Neuronal stem cell (in vitro differentiated cells): ENCODE measurements at regions not wholly inside any gene's neighbourhood (a gene's known extent, or its start where the extent isn't known, plus 50 kb on each side); places are given as distances from the start of the nearest gene placed in this dataset.

Source experiments
- DNase-seq: peaks from one replicate; pipeline ENCODE4 v3.0.0-alpha.2; 2013; ENCODE audit warnings: low spot score
- H2AFZ ChIP-seq: one replicate; pipeline ENCODE4 v1.6.1; 2013; ENCODE audit warnings: mild to moderate bottlenecking, low read length, inconsistent platforms
- H2AK5ac ChIP-seq: 2 replicates; pipeline ENCODE4 v1.6.1; 2013; ENCODE audit warnings: low read depth, mild to moderate bottlenecking, inconsistent platforms, low read length, moderate library complexity, mixed read lengths
- H2BK120ac ChIP-seq: 2 replicates; pipeline ENCODE4 v1.6.1; 2013; ENCODE audit warnings: low read depth, mild to moderate bottlenecking, inconsistent platforms, low read length, moderate library complexity, mixed read lengths
- H2BK12ac ChIP-seq: one replicate; pipeline ENCODE4 v1.6.1; 2013; ENCODE audit warnings: low read length, inconsistent platforms
- H2BK15ac ChIP-seq: 2 replicates; pipeline ENCODE4 v1.6.1; 2013; ENCODE audit warnings: mild to moderate bottlenecking, low read length, inconsistent platforms, mixed read lengths
- H2BK5ac ChIP-seq: one replicate; pipeline ENCODE4 v1.6.1; 2013; ENCODE audit warnings: inconsistent platforms, mild to moderate bottlenecking, low read length, moderate library complexity
- H3K14ac ChIP-seq: one replicate; pipeline ENCODE4 v1.6.1; 2013; ENCODE audit warnings: low read length, inconsistent platforms
- H3K18ac ChIP-seq: 2 replicates; pipeline ENCODE4 v1.6.1; 2013; ENCODE audit warnings: low read length, inconsistent platforms
- H3K23ac ChIP-seq: 2 replicates; pipeline ENCODE4 v1.6.1; 2013; ENCODE audit warnings: low read depth, mild to moderate bottlenecking, mixed read lengths, low read length, inconsistent platforms; ENCODE audit not compliant: poor library complexity
- H3K27ac ChIP-seq: replicated peaks from 3 replicates; pipeline ENCODE4 v1.5.1; 2013; ENCODE audit warnings: low read length, inconsistent platforms
- H3K27me3 ChIP-seq, 3 experiments: 2 replicates each; pipeline ENCODE4 v1.6.1; 2013; ENCODE audit warnings: low read length in 3 of 3, mild to moderate bottlenecking in 2 of 3, inconsistent platforms in 1 of 3, low read depth in 1 of 3, mixed read lengths in 1 of 3, moderate library complexity in 1 of 3; ENCODE audit not compliant: control insufficient read depth in 3 of 3, insufficient read depth in 3 of 3
- H3K36me3 ChIP-seq, 2 donors: replicated peaks in 1 of 2; 2 replicates each; pipeline ENCODE4 v1.6.1; 2013; ENCODE audit warnings: low read length in 2 of 2; ENCODE audit not compliant: control insufficient read depth in 2 of 2, insufficient read depth in 2 of 2
- H3K4ac ChIP-seq: 2 replicates; pipeline ENCODE4 v1.6.1; 2013; ENCODE audit warnings: inconsistent platforms, mild to moderate bottlenecking, low read length, moderate library complexity
- H3K4me1 ChIP-seq, 2 donors: 1 replicate in 1 of 2; 2 replicates in 1 of 2; pipeline ENCODE4 v1.6.1; 2013; ENCODE audit warnings: low read length in 2 of 2, low read depth in 1 of 2; ENCODE audit not compliant: control insufficient read depth in 2 of 2, insufficient read depth in 1 of 2
- H3K4me2 ChIP-seq: one replicate; pipeline ENCODE4 v1.6.1; 2013; ENCODE audit warnings: mild to moderate bottlenecking, low read length, inconsistent platforms; ENCODE audit not compliant: insufficient read depth, poor library complexity, severe bottlenecking
- H3K4me3 ChIP-seq, 2 donors: 2 replicates each; pipeline ENCODE4 v1.5.1; 2013; ENCODE audit warnings: low read length in 2 of 2, mild to moderate bottlenecking in 2 of 2, inconsistent platforms in 1 of 2, moderate library complexity in 1 of 2
- H3K79me1 ChIP-seq: one replicate; pipeline ENCODE4 v1.6.1; 2013; ENCODE audit warnings: low read depth, mild to moderate bottlenecking, inconsistent platforms, low read length, moderate library complexity
- H3K9ac ChIP-seq: one replicate; pipeline ENCODE4 v1.6.1; 2013; ENCODE audit warnings: mild to moderate bottlenecking, low read depth, low read length, inconsistent platforms; ENCODE audit not compliant: poor library complexity
- H3K9me3 ChIP-seq, 2 donors: replicated peaks in 1 of 2; 2 replicates each; pipeline versions ENCODE3 to v1.6.1; 2013; ENCODE audit warnings: low read length in 2 of 2, mild to moderate bottlenecking in 2 of 2, inconsistent platforms in 1 of 2, low read depth in 1 of 2, mixed read lengths in 1 of 2, moderate library complexity in 1 of 2; ENCODE audit not compliant: control insufficient read depth in 2 of 2, insufficient read depth in 1 of 2
- H4K8ac ChIP-seq: one replicate; pipeline ENCODE4 v1.6.1; 2013; ENCODE audit warnings: low read depth, mild to moderate bottlenecking, inconsistent platforms, low read length, moderate library complexity
- H4K91ac ChIP-seq: one replicate; pipeline ENCODE4 v1.6.1; 2013; ENCODE audit warnings: low read length, low read depth, mild to moderate bottlenecking, inconsistent platforms; ENCODE audit not compliant: poor library complexity
- WGBS, 2 donors: extraction: QIAGEN DNeasy Blood & Tissue Kit; methylation state at CpG; one replicate each; pipeline ENCODE4 v1.1.7; 2013; ENCODE audit warnings: missing lambda C conversion rate in 2 of 2, mixed read lengths in 1 of 2; ENCODE audit not compliant: insufficient read length in 2 of 2, insufficient replicate concordance in 1 of 2; ENCODE audit errors: extremely low coverage in 2 of 2; 5-methylcytosine and 5-hydroxymethylcytosine counted together

DNA sequence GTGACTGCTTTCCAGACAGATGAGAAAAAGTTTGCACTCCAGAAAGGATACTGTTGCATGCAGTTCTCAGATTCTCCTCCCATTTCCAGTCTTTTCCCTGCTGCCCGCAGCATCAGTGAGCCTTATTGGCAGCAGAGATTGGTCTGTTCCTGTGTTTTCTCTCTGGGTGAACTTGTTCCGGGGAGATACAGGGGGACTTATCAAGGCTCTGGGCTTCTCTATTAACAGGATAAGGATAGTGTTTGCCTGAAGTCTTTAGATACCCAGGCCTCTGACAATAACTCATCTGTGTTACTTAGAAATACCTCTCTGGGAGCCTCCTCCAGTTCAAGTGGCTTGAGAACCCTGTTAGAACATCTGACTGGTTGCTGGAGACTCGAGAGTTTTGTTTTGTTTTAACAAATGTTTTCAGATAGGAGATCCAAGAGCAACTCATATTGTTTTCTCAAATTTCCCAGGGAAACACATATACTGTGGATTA, 154.7 kb downstream of the BLID start:
- no peak overlapping the region for H2BK5ac ChIP-seq
- no peak overlapping the region for H3K4me2 ChIP-seq
- H3K14ac ChIP-seq, result no peak overlapping the region
- no peak overlapping the region for H3K9ac ChIP-seq
- H2BK120ac ChIP-seq, result no peak overlapping the region
- no peak overlapping the region for H2AK5ac ChIP-seq
- no peaks in the 10 kb centered on the region for H3K27me3 ChIP-seq
- WGBS, 2 donors, result no CpG with 5 or more reads among the region's 3 CpGs
- H3K23ac ChIP-seq, result no peak overlapping the region
- H3K4me3 ChIP-seq, result no peak overlapping the region
- no peaks in the 10 kb centered on the region for H3K9me3 ChIP-seq
- no peak overlapping the region for H4K91ac ChIP-seq
- no peaks in the 10 kb centered on the region for H3K4me1 ChIP-seq
- H2AFZ ChIP-seq, result no peak overlapping the region
- H3K36me3 ChIP-seq, result no peaks in the 10 kb centered on the region
- no peak overlapping the region for H4K8ac ChIP-seq
- H2BK12ac ChIP-seq, result no peak overlapping the region
- H2BK15ac ChIP-seq, result no peak overlapping the region
- H3K79me1 ChIP-seq, result no peaks in the 10 kb centered on the region
- H3K4ac ChIP-seq, result no peak overlapping the region
- no peak for DNase-seq
- H3K27ac ChIP-seq, result no peak overlapping the region
- no peak overlapping the region for H3K18ac ChIP-seq

GRCh38 chr11:121958971-121959325, 157.1 kb downstream of the BLID start:
- Histone ChIP-seq H4K8ac (no peak overlapping the region), H2AK5ac (no peak overlapping the region), H2AFZ (no peak overlapping the region), H3K9me3 (no peaks in the 10 kb centered on the region), H3K4ac (no peak overlapping the region), H3K4me3 (no peak overlapping the region), H4K91ac (no peak overlapping the region), H3K18ac (no peak overlapping the region), H3K14ac (no peak overlapping the region), H2BK12ac (no peak overlapping the region), H3K4me1 (no peaks in the 10 kb centered on the region), H3K79me1 (no peaks in the 10 kb centered on the region), H3K4me2 (no peak overlapping the region), H3K9ac (no peak overlapping the region), H3K27ac (no peak overlapping the region), H2BK5ac (no peak overlapping the region), H2BK120ac (no peak overlapping the region), H3K36me3 (no peaks in the 10 kb centered on the region), H3K27me3 (no peaks in the 10 kb centered on the region), H2BK15ac (no peak overlapping the region), H3K23ac (no peak overlapping the region)
- WGBS, 2 donors, result 100% methylated on average over 1 of the region's 5 CpGs; no CpG with 5 or more reads in 1 of the 2 donors
- DNase-seq, result no peak

GRCh38 chr11:121958323-121958970, 157.6 kb downstream of the BLID start:
- DNase-seq, result no peak
- Histone ChIP-seq H3K4me1 (no peaks in the 10 kb centered on the region), H2BK15ac (no peak overlapping the region), H3K9ac (no peak overlapping the region), H3K36me3 (no peaks in the 10 kb centered on the region), H3K79me1 (no peaks in the 10 kb centered on the region), H3K23ac (no peak overlapping the region), H3K9me3 (no peaks in the 10 kb centered on the region), H2AFZ (no peak overlapping the region), H2AK5ac (no peak overlapping the region), H3K4ac (no peak overlapping the region), H3K4me2 (no peak overlapping the region), H3K4me3 (no peak overlapping the region), H3K27ac (no peak overlapping the region), H2BK5ac (no peak overlapping the region), H3K27me3 (no peaks in the 10 kb centered on the region), H4K91ac (no peak overlapping the region), H2BK12ac (no peak overlapping the region), H3K18ac (no peak overlapping the region), H3K14ac (no peak overlapping the region), H2BK120ac (no peak overlapping the region), H4K8ac (no peak overlapping the region)
- no CpG with 5 or more reads among the region's 3 CpGs for WGBS, 2 donors

- Histone ChIP-seq H3K9ac (no peak overlapping the region), H2BK15ac (no peak overlapping the region), H3K36me3 (no peaks in the 10 kb centered on the region), H3K79me1 (no peaks in the 10 kb centered on the region), H3K9me3 (no peaks in the 10 kb centered on the region), H2BK5ac (no peak overlapping the region), H2AK5ac (no peak overlapping the region), H4K8ac (no peak overlapping the region), H3K4me3 (no peak overlapping the region), H3K4me2 (no peak overlapping the region), H2BK120ac (no peak overlapping the region), H3K4ac (no peak overlapping the region), H2AFZ (no peak overlapping the region), H3K27ac (no peak overlapping the region), H3K23ac (no peak overlapping the region), H3K27me3 (peaks cover 0 to 4% (median 0%) of the 10 kb centered on the region in 3 experiments), H3K18ac (no peak overlapping the region), H3K4me1 (peaks cover 0 to 2% of the 10 kb centered on the region in 2 donors), H2BK12ac (no peak overlapping the region), H3K14ac (no peak overlapping the region), H4K91ac (no peak overlapping the region)
- no peak for DNase-seq
- no CpG with 5 or more reads among the region's 2 CpGs for WGBS, 2 donors
Observed at GRCh38 chr11:121953122-121953521, 162.9 kb downstream of the BLID start.
